Body of pancreas (tissue), 4 donors: ENCODE measurements at regions not wholly inside any gene's neighbourhood (a gene's known extent, or its start where the extent isn't known, plus 50 kb on each side); places are given as distances from the start of the nearest gene placed in this dataset.

ENCODE experiments used
- POLR2A ChIP-seq, 3 donors: fragments of 450-650 bp; IDR thresholded peaks; one replicate each; pipeline ENCODE4 v1.6.1; 2016; ENCODE audit warnings: antibody characterized with exemption in 3 of 3, mild to moderate bottlenecking in 2 of 3
- TF ChIP-seq, protein P1 (sequence below), 7 experiments: fragments of 450-650 bp in 4 of 7; fragments of 200-600 bp in 3 of 7; sonication (generic) in 3 of 7; IDR thresholded peaks; one replicate each; pipeline ENCODE4 v1.5.1; 2016 to 2019; ENCODE audit warnings: antibody characterized with exemption in 7 of 7

DNA sequence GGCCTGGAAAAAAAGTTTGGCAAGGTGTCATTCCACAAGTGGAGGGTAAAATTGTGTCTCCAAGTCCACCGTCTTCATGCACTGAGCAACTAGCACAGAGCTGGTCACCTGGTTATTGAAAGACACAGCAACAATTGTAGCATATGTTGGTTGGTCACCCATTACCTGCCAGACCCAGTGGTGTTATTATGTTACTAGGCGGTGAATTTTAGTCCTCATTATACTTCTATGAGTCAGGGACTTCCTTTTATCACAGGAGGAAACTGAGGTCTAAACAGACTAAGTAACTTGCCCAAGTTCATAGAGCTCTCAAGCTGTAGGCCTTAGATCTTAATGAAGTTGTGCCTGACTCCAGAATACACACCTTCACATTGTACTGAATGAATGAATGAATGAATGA, 94.9 kb upstream of the VANGL1 start:
- no peak for TF ChIP-seq POLR2A (IDR thresholded peaks at IDR 0.05)
- TF ChIP-seq, protein P1, sequence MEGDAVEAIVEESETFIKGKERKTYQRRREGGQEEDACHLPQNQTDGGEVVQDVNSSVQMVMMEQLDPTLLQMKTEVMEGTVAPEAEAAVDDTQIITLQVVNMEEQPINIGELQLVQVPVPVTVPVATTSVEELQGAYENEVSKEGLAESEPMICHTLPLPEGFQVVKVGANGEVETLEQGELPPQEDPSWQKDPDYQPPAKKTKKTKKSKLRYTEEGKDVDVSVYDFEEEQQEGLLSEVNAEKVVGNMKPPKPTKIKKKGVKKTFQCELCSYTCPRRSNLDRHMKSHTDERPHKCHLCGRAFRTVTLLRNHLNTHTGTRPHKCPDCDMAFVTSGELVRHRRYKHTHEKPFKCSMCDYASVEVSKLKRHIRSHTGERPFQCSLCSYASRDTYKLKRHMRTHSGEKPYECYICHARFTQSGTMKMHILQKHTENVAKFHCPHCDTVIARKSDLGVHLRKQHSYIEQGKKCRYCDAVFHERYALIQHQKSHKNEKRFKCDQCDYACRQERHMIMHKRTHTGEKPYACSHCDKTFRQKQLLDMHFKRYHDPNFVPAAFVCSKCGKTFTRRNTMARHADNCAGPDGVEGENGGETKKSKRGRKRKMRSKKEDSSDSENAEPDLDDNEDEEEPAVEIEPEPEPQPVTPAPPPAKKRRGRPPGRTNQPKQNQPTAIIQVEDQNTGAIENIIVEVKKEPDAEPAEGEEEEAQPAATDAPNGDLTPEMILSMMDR (IDR thresholded peaks at IDR 0.05): no peak
